Panc1 (cell line): ENCODE measurements at regions not wholly inside any gene's neighbourhood (a gene's known extent, or its start where the extent isn't known, plus 50 kb on each side); places are given as distances from the start of the nearest gene placed in this dataset.

Source experiments
- ATAC-seq: fragments of 200-7000 bp; cut with Tn5 transposase; 2 replicates; pipeline ENCODE4 v1.9.1; 2020; ENCODE audit warnings: mild to moderate bottlenecking, moderate library complexity
- BruUV-seq: library from RNA; stranded (reverse); fragments of 400-500 nt; replicated peaks from 2 replicates; lab custom pipeline; 2021; lab: Mats Ljungman, UMichigan
- CTCF ChIA-PET: fragments of 300-600 bp; sonication (Branson Sonifier 250); formaldehyde crosslinking; loops from one replicate; lab custom pipeline; 2022; ENCODE audit warnings: antibody characterized with exemption; lab: Charles Lee
- POLR2A ChIA-PET: fragments of 300-600 bp; sonication (Branson Sonifier 250); formaldehyde crosslinking; loops from one replicate; lab custom pipeline; 2022; ENCODE audit warnings: antibody characterized with exemption; lab: Charles Lee
- DNase-seq: peaks from one replicate; pipeline ENCODE4 v3.0.0-alpha.2; 2010; ENCODE audit warnings: low read depth, low spot score
- H3K27ac ChIP-seq: 2 replicates; pipeline ENCODE4 v1.5.1; 2011; ENCODE audit warnings: mild to moderate bottlenecking, low read length, inconsistent platforms
- H3K27me3 ChIP-seq: fragments of 200-500 bp; sonication (Bioruptor generic); 2 replicates; pipeline ENCODE4 v1.6.0; 2014; ENCODE audit warnings: low read length, inconsistent platforms; ENCODE audit not compliant: control insufficient read depth, insufficient read depth
- H3K36me3 ChIP-seq: fragments of 200-500 bp; sonication (Bioruptor generic); 2 replicates; pipeline ENCODE4 v1.5.1; 2014; ENCODE audit warnings: inconsistent platforms, mild to moderate bottlenecking, low read length, moderate library complexity; ENCODE audit not compliant: control insufficient read depth, insufficient read depth
- H3K4me1 ChIP-seq: 2 replicates; pipeline ENCODE4 v1.5.1; 2011; ENCODE audit warnings: inconsistent platforms, mild to moderate bottlenecking, low read length, moderate library complexity; ENCODE audit not compliant: control insufficient read depth, insufficient read depth
- H3K4me3 ChIP-seq, 2 experiments: 2 replicates each; pipeline ENCODE4 v1.5.1; 2011 to 2012; ENCODE audit warnings: low read depth in 2 of 2, low read length in 2 of 2, mild to moderate bottlenecking in 2 of 2, inconsistent platforms in 1 of 2, moderate library complexity in 1 of 2
- H3K9me3 ChIP-seq: fragments of 200-500 bp; sonication (Bioruptor generic); 2 replicates; pipeline ENCODE4 v1.5.1; 2014; ENCODE audit warnings: low read depth, mild to moderate bottlenecking, inconsistent platforms, low read length, moderate library complexity; ENCODE audit not compliant: control insufficient read depth, insufficient read depth
- POLR2AphosphoS5 ChIP-seq: IDR thresholded peaks from 2 replicates; pipeline ENCODE4 v1.6.1; 2012; ENCODE audit warnings: mild to moderate bottlenecking, low read depth, low read length, moderate library complexity
- SIN3A ChIP-seq: IDR thresholded peaks from 2 replicates; pipeline ENCODE4 v1.6.1; 2012; ENCODE audit warnings: low read depth, mild to moderate bottlenecking, low read length, moderate library complexity, borderline replicate concordance; ENCODE audit not compliant: insufficient read depth
- TCF7L2 ChIP-seq: IDR thresholded peaks from 2 replicates; pipeline ENCODE4 v1.6.1; 2011; ENCODE audit warnings: mild to moderate bottlenecking, low read depth, low read length, inconsistent platforms
- in situ Hi-C: cut with HindIII; loops from 2 replicates; pipeline ENCODE4 v1.10.0; 2016; ENCODE audit warnings: low sequenced_read_pairs, low pct_unique_long_range_greater_than_20kb
- intact Hi-C: fragments of 100-400 bp; cut with micrococcal nuclease; formaldehyde crosslinking; loops from one replicate; pipeline ENCODE4 v1.10.0; 2022; ENCODE audit not compliant: unreplicated experiment
- TF ChIP-seq, protein P1 (sequence below), 2 experiments: IDR thresholded peaks; 2 replicates each; pipeline ENCODE4 v1.6.1; 2011 to 2012; ENCODE audit warnings: low read depth in 2 of 2, control low read depth in 1 of 2, low read length in 1 of 2, mild to moderate bottlenecking in 1 of 2, moderate library complexity in 1 of 2; ENCODE audit not compliant: insufficient read depth in 1 of 2
- TF ChIP-seq, protein P2 (sequence below): fragments of 450-650 bp; IDR thresholded peaks from 2 replicates; pipeline ENCODE4 v1.5.1; 2017; ENCODE audit warnings: mild to moderate bottlenecking

DNA sequence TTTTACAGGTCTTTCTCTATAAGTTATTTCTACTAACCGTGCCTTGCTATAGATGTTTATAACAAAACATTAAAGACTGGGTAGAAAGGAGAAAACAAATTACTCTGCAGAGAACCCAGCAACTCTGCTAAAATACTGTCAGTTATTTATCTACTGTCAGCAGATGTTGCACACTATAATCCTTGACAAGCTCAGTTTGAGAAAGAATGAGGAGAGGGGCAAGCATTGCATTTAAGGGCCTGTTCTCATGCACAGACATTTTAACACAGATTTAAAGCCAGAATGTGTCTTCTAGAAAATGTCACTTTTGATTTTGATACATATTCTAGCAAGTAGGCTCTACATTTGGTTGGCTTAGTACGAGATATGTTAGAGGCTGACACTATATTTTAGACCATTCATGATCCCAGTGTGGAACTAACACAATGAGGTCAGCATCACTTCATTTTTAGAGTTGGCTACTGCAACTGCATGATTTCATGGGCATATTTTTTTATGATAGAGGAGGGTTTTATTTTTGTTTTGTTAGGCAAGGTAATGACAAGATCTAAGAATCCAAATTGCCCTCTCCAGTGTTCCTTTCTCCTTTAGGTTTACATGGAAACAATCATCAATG lies 516.4 kb downstream of the ZEB2 start:
- Histone ChIP-seq H3K27me3 (no peaks in the 10 kb centered on the region), H3K4me3 (no peak overlapping the region), H3K27ac (no peak overlapping the region), H3K36me3 (no peaks in the 10 kb centered on the region), H3K9me3 (no peaks in the 10 kb centered on the region), H3K4me1 (no peaks in the 10 kb centered on the region)
- no peak for TF ChIP-seq TCF7L2
- TF ChIP-seq, protein P1, sequence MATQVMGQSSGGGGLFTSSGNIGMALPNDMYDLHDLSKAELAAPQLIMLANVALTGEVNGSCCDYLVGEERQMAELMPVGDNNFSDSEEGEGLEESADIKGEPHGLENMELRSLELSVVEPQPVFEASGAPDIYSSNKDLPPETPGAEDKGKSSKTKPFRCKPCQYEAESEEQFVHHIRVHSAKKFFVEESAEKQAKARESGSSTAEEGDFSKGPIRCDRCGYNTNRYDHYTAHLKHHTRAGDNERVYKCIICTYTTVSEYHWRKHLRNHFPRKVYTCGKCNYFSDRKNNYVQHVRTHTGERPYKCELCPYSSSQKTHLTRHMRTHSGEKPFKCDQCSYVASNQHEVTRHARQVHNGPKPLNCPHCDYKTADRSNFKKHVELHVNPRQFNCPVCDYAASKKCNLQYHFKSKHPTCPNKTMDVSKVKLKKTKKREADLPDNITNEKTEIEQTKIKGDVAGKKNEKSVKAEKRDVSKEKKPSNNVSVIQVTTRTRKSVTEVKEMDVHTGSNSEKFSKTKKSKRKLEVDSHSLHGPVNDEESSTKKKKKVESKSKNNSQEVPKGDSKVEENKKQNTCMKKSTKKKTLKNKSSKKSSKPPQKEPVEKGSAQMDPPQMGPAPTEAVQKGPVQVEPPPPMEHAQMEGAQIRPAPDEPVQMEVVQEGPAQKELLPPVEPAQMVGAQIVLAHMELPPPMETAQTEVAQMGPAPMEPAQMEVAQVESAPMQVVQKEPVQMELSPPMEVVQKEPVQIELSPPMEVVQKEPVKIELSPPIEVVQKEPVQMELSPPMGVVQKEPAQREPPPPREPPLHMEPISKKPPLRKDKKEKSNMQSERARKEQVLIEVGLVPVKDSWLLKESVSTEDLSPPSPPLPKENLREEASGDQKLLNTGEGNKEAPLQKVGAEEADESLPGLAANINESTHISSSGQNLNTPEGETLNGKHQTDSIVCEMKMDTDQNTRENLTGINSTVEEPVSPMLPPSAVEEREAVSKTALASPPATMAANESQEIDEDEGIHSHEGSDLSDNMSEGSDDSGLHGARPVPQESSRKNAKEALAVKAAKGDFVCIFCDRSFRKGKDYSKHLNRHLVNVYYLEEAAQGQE (IDR thresholded peaks at IDR 0.05; ENCODE audit: insufficient read depth in 1 of 2, low read depth in 2 of 2, low read length in 1 of 2), result no peak
- TF ChIP-seq POLR2AphosphoS5, result no peak
- TF ChIP-seq, protein P2, sequence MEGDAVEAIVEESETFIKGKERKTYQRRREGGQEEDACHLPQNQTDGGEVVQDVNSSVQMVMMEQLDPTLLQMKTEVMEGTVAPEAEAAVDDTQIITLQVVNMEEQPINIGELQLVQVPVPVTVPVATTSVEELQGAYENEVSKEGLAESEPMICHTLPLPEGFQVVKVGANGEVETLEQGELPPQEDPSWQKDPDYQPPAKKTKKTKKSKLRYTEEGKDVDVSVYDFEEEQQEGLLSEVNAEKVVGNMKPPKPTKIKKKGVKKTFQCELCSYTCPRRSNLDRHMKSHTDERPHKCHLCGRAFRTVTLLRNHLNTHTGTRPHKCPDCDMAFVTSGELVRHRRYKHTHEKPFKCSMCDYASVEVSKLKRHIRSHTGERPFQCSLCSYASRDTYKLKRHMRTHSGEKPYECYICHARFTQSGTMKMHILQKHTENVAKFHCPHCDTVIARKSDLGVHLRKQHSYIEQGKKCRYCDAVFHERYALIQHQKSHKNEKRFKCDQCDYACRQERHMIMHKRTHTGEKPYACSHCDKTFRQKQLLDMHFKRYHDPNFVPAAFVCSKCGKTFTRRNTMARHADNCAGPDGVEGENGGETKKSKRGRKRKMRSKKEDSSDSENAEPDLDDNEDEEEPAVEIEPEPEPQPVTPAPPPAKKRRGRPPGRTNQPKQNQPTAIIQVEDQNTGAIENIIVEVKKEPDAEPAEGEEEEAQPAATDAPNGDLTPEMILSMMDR, result no peak
- no peak for TF ChIP-seq SIN3A
- ChIA-PET CTCF (no interaction called here), POLR2A (no interaction called here)
- DNase-seq (no peak), ATAC-seq (no peak)
- in situ Hi-C loops (no loop called here), intact Hi-C loops (no loop called here)
- BruUV-seq, result no TSS peak

GRCh38 chr2:143996974-143997373 lies 522.9 kb downstream of the ZEB2 start:
- intact Hi-C loops (no loop called here), in situ Hi-C loops (no loop called here)
- H3K27me3 ChIP-seq, result no peaks in the 10 kb centered on the region
- no peaks in the 10 kb centered on the region for H3K9me3 ChIP-seq
- no peak overlapping the region for H3K27ac ChIP-seq
- ATAC-seq, result no peak
- no peaks in the 10 kb centered on the region for H3K4me1 ChIP-seq
- ChIA-PET CTCF (no interaction called here), POLR2A (no interaction called here)
- H3K36me3 ChIP-seq, result no peaks in the 10 kb centered on the region
- no TSS peak for BruUV-seq
- DNase-seq, result no peak
- no peak for TF ChIP-seq POLR2AphosphoS5
- no peak for TF ChIP-seq SIN3A
- TF ChIP-seq TCF7L2, result no peak
- TF ChIP-seq, protein P2, result no peak
- TF ChIP-seq, protein P1 (IDR thresholded peaks at IDR 0.05; ENCODE audit: insufficient read depth in 1 of 2, low read depth in 2 of 2, low read length in 1 of 2), result no peak
- H3K4me3 ChIP-seq, result no peak overlapping the region
